ENCODE measurements at regions not wholly inside any gene's neighbourhood (a gene's known extent, or its start where the extent isn't known, plus 50 kb on each side); places are given as distances from the start of the nearest gene placed in this dataset.

GRCh38 chr16:55988013-55988412, 112.8 kb upstream of the CES5A start:
- ATAC-seq (no peak), DNase-seq (no peak)
- no peak overlapping the region for H3K4me3 Mint-ChIP-seq
- Histone ChIP-seq H3K4me3 (ENCODE audit: low read length) (no peak overlapping the region), H3K27ac (ENCODE audit: low read length) (no peak overlapping the region), H3K4me1 (ENCODE audit: control insufficient read depth, insufficient read depth, low read length) (no peaks in the 10 kb centered on the region), H3K36me3 (ENCODE audit: control insufficient read depth, insufficient read depth, low read length) (no peaks in the 10 kb centered on the region), H3K27me3 (ENCODE audit: control insufficient read depth, insufficient read depth, low read length) (no peaks in the 10 kb centered on the region), H3K9me3 (ENCODE audit: control insufficient read depth, insufficient read depth, low read length) (no peaks in the 10 kb centered on the region)
- no peaks in the 10 kb centered on the region for H3K36me3 Mint-ChIP-seq
- intact Hi-C loops (cut with micrococcal nuclease): no loop called here
- no peaks in the 10 kb centered on the region for H3K9me3 Mint-ChIP-seq
- peaks cover 7 to 33% of the 10 kb centered on the region in 2 donors for H3K27me3 Mint-ChIP-seq (ENCODE audit: low read depth in 2 of 2)
- no peak overlapping the region for H3K27ac Mint-ChIP-seq
- no CpG with 5 or more reads among the region's 1 CpG for WGBS (ENCODE audit: insufficient coverage)
- H3K4me1 Mint-ChIP-seq: no peaks in the 10 kb centered on the region
- no peak for TF ChIP-seq CTCF (IDR thresholded peaks at IDR 0.05)

GRCh38 chr16:55982597-55982996, 107.4 kb upstream of the CES5A start:
- Histone ChIP-seq H3K4me3 (ENCODE audit: low read length) (no peak overlapping the region), H3K27ac (ENCODE audit: low read length) (no peak overlapping the region), H3K9me3 (ENCODE audit: control insufficient read depth, insufficient read depth, low read length) (no peaks in the 10 kb centered on the region), H3K36me3 (ENCODE audit: control insufficient read depth, insufficient read depth, low read length) (no peaks in the 10 kb centered on the region), H3K27me3 (ENCODE audit: control insufficient read depth, insufficient read depth, low read length) (no peaks in the 10 kb centered on the region), H3K4me1 (ENCODE audit: control insufficient read depth, insufficient read depth, low read length) (no peaks in the 10 kb centered on the region)
- Mint-ChIP-seq H3K9me3 (no peaks in the 10 kb centered on the region), H3K27ac (no peak overlapping the region), H3K4me3 (no peak overlapping the region), H3K27me3 (ENCODE audit: low read depth in 2 of 2) (peaks cover 8 to 24% of the 10 kb centered on the region in 2 donors), H3K4me1 (no peaks in the 10 kb centered on the region), H3K36me3 (no peaks in the 10 kb centered on the region)
- intact Hi-C loops (cut with micrococcal nuclease): no loop called here
- no peak for TF ChIP-seq CTCF (IDR thresholded peaks at IDR 0.05)
- WGBS (ENCODE audit: insufficient coverage): 67% methylated on average over 1 of the region's 1 CpG
- no peak for ATAC-seq
- DNase-seq: no peak

- Histone ChIP-seq H3K4me3 (ENCODE audit: low read length) (no peak overlapping the region), H3K9me3 (ENCODE audit: control insufficient read depth, insufficient read depth, low read length) (no peaks in the 10 kb centered on the region), H3K27me3 (ENCODE audit: control insufficient read depth, insufficient read depth, low read length) (no peaks in the 10 kb centered on the region), H3K36me3 (ENCODE audit: control insufficient read depth, insufficient read depth, low read length) (no peaks in the 10 kb centered on the region), H3K4me1 (ENCODE audit: control insufficient read depth, insufficient read depth, low read length) (no peaks in the 10 kb centered on the region), H3K27ac (ENCODE audit: low read length) (no peak overlapping the region)
- no peak overlapping the region for H3K27ac Mint-ChIP-seq
- H3K36me3 Mint-ChIP-seq: no peaks in the 10 kb centered on the region
- H3K27me3 Mint-ChIP-seq (ENCODE audit: low read depth in 2 of 2): peaks cover 8 to 20% of the 10 kb centered on the region in 2 donors
- 90% methylated on average over 2 of the region's 2 CpGs for WGBS (ENCODE audit: insufficient coverage)
- ATAC-seq: no peak
- H3K4me3 Mint-ChIP-seq: no peak overlapping the region
- no peaks in the 10 kb centered on the region for H3K4me1 Mint-ChIP-seq
- TF ChIP-seq CTCF (IDR thresholded peaks at IDR 0.05): no peak
- no peak for DNase-seq
- intact Hi-C loops (cut with micrococcal nuclease): no loop called here
- no peaks in the 10 kb centered on the region for H3K9me3 Mint-ChIP-seq
Observed at GRCh38 chr16:55981557-55981956, 106.4 kb upstream of the CES5A start.

- Histone ChIP-seq H3K27me3 (ENCODE audit: control insufficient read depth, insufficient read depth, low read length) (no peaks in the 10 kb centered on the region), H3K9me3 (ENCODE audit: control insufficient read depth, insufficient read depth, low read length) (no peaks in the 10 kb centered on the region), H3K4me1 (ENCODE audit: control insufficient read depth, insufficient read depth, low read length) (no peaks in the 10 kb centered on the region), H3K4me3 (ENCODE audit: low read length) (no peak overlapping the region), H3K27ac (ENCODE audit: low read length) (no peak overlapping the region), H3K36me3 (ENCODE audit: control insufficient read depth, insufficient read depth, low read length) (no peaks in the 10 kb centered on the region)
- DNase-seq (no peak), ATAC-seq (no peak)
- Mint-ChIP-seq H3K4me3 (no peak overlapping the region), H3K4me1 (no peaks in the 10 kb centered on the region), H3K36me3 (no peaks in the 10 kb centered on the region), H3K27ac (no peak overlapping the region), H3K9me3 (peaks cover 0 to 2% of the 10 kb centered on the region in 2 donors), H3K27me3 (ENCODE audit: low read depth in 2 of 2) (peaks cover 7 to 9% of the 10 kb centered on the region in 2 donors)
- WGBS (ENCODE audit: insufficient coverage): 50% methylated on average over 1 of the region's 2 CpGs
- intact Hi-C loops (cut with micrococcal nuclease): no loop called here
- no peak for TF ChIP-seq CTCF (IDR thresholded peaks at IDR 0.05)
Observed at GRCh38 chr16:55976815-55977214, 101.6 kb upstream of the CES5A start.
